ENCODE measurements at regions not wholly inside any gene's neighbourhood (a gene's known extent, or its start where the extent isn't known, plus 50 kb on each side); places are given as distances from the start of the nearest gene placed in this dataset.
"Not testable (repeated sequence)": the region's sequence is repeated elsewhere in the genome, so short reads cannot be mapped to it uniquely, and the experiment has no call there.

DNA sequence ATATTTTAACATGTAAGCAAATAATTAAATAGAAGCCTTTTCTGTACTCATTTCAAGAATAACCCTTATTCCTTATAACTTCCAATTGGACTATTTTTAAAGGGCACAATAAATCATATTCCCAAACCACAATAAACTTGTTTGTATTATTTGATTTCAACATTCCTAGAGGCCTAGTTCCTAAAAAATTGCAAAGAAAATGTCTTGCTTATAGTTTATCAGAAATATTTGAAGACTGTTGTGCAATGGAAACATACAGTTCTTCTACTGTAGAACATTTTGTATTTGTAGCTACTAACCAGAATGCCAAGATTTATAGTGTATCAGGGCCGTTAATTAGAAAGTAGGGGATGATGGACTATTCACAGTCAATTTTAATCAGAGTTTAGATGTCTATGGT lies 1037.0 kb upstream of the CDH18 start:
- Histone ChIP-seq H3K27ac (ENCODE audit: low read length) (no peak overlapping the region), H3K4me3 (ENCODE audit: low read depth in 1 of 2, low read length in 2 of 2) (no peak overlapping the region), H3K27me3 (ENCODE audit: insufficient read depth, low read length, poor library complexity) (no peaks in the 10 kb centered on the region), H3K4me2 (ENCODE audit: insufficient read depth, low read length) (no peak overlapping the region), H3K36me3 (ENCODE audit: insufficient read depth, low read length) (no peaks in the 10 kb centered on the region), H3K79me2 (ENCODE audit: insufficient read depth, low read length) (no peaks in the 10 kb centered on the region), H4K20me1 (ENCODE audit: insufficient read depth, low read length) (no peaks in the 10 kb centered on the region), H2AFZ (ENCODE audit: low read depth, low read length) (no peak overlapping the region), H3K9ac (ENCODE audit: low read depth, low read length) (no peak overlapping the region), H3K9me3 (ENCODE audit: insufficient read depth, low read length, severe bottlenecking) (no peaks in the 10 kb centered on the region), H3K4me1 (ENCODE audit: insufficient read depth, low read length) (no peaks in the 10 kb centered on the region)
- no peak for DNase-seq
- ATAC-seq (ENCODE audit: insufficient read depth, low read depth), result no peak
- no peak for TF ChIP-seq EZH2 (IDR thresholded peaks at IDR 0.05; ENCODE audit: borderline replicate concordance, low read depth, low read length, severe bottlenecking)
- TF ChIP-seq, protein P1, sequence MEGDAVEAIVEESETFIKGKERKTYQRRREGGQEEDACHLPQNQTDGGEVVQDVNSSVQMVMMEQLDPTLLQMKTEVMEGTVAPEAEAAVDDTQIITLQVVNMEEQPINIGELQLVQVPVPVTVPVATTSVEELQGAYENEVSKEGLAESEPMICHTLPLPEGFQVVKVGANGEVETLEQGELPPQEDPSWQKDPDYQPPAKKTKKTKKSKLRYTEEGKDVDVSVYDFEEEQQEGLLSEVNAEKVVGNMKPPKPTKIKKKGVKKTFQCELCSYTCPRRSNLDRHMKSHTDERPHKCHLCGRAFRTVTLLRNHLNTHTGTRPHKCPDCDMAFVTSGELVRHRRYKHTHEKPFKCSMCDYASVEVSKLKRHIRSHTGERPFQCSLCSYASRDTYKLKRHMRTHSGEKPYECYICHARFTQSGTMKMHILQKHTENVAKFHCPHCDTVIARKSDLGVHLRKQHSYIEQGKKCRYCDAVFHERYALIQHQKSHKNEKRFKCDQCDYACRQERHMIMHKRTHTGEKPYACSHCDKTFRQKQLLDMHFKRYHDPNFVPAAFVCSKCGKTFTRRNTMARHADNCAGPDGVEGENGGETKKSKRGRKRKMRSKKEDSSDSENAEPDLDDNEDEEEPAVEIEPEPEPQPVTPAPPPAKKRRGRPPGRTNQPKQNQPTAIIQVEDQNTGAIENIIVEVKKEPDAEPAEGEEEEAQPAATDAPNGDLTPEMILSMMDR (IDR thresholded peaks at IDR 0.05; ENCODE audit: borderline replicate concordance, extremely low read depth, low read length, poor library complexity, severe bottlenecking), result no peak

DNA sequence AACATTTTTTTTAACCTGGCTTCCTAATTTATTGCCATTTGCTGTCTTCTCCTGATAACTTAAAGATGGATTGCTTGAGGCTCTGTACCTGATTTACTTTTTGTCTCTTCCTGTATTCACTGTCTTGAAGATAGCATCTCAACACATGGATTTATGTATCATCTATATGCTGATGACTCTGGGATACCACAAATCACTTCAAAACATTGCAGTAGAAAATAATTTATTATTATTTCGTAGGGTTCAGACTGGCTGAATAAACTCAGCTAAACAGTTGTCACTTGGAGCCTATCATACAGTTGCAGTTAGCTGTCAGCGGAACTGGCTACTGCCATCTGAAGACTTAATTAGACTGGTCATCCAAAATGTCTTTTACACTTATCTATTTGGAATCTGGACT lies 1025.2 kb upstream of the CDH18 start:
- Histone ChIP-seq H3K4me2 (ENCODE audit: insufficient read depth, low read length) (no peak overlapping the region), H3K4me3 (ENCODE audit: low read depth in 1 of 2, low read length in 2 of 2) (no peak overlapping the region), H4K20me1 (ENCODE audit: insufficient read depth, low read length) (no peaks in the 10 kb centered on the region), H3K27me3 (ENCODE audit: insufficient read depth, low read length, poor library complexity) (no peaks in the 10 kb centered on the region), H3K9me3 (ENCODE audit: insufficient read depth, low read length, severe bottlenecking) (no peaks in the 10 kb centered on the region), H3K9ac (ENCODE audit: low read depth, low read length) (no peak overlapping the region), H3K27ac (ENCODE audit: low read length) (no peak overlapping the region), H3K36me3 (ENCODE audit: insufficient read depth, low read length) (no peaks in the 10 kb centered on the region), H3K4me1 (ENCODE audit: insufficient read depth, low read length) (no peaks in the 10 kb centered on the region), H2AFZ (ENCODE audit: low read depth, low read length) (no peak overlapping the region), H3K79me2 (ENCODE audit: insufficient read depth, low read length) (no peaks in the 10 kb centered on the region)
- DNase-seq, result no peak
- TF ChIP-seq, protein P1 (IDR thresholded peaks at IDR 0.05; ENCODE audit: borderline replicate concordance, extremely low read depth, low read length, poor library complexity, severe bottlenecking), result no peak
- TF ChIP-seq EZH2 (IDR thresholded peaks at IDR 0.05; ENCODE audit: borderline replicate concordance, low read depth, low read length, severe bottlenecking), result no peak
- no peak for ATAC-seq (ENCODE audit: insufficient read depth, low read depth)

DNA sequence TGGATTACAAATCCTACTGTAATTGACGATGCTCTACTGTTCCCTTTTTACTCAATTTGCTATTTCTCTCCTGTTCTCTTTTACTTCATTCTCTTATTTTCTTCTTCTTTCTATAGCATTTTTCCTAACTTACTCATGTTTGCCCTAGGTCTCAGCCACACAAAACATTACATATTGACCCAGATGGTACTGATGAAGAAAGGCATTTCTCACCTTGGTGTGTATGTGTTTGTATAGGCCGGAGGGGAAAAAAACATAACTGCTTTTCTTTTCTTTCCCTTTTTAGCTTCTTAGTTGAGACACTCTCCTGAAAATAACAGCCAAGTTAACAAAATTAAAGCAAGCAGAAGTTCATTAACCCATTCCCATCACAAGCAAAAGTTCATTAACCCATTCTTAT lies 1019.8 kb upstream of the CDH18 start:
- Histone ChIP-seq H3K79me2 (ENCODE audit: insufficient read depth, low read length) (no peaks in the 10 kb centered on the region), H3K27me3 (ENCODE audit: insufficient read depth, low read length, poor library complexity) (no peaks in the 10 kb centered on the region), H3K4me3 (ENCODE audit: low read depth in 1 of 2, low read length in 2 of 2) (no peak overlapping the region), H4K20me1 (ENCODE audit: insufficient read depth, low read length) (no peaks in the 10 kb centered on the region), H3K4me2 (ENCODE audit: insufficient read depth, low read length) (no peak overlapping the region), H3K9me3 (ENCODE audit: insufficient read depth, low read length, severe bottlenecking) (no peaks in the 10 kb centered on the region), H3K9ac (ENCODE audit: low read depth, low read length) (no peak overlapping the region), H2AFZ (ENCODE audit: low read depth, low read length) (no peak overlapping the region), H3K27ac (ENCODE audit: low read length) (no peak overlapping the region), H3K4me1 (ENCODE audit: insufficient read depth, low read length) (no peaks in the 10 kb centered on the region), H3K36me3 (ENCODE audit: insufficient read depth, low read length) (no peaks in the 10 kb centered on the region)
- no peak for DNase-seq
- TF ChIP-seq, protein P1 (IDR thresholded peaks at IDR 0.05; ENCODE audit: borderline replicate concordance, extremely low read depth, low read length, poor library complexity, severe bottlenecking), result no peak
- no peak for TF ChIP-seq EZH2 (IDR thresholded peaks at IDR 0.05; ENCODE audit: borderline replicate concordance, low read depth, low read length, severe bottlenecking)
- ATAC-seq (ENCODE audit: insufficient read depth, low read depth), result no peak

DNA sequence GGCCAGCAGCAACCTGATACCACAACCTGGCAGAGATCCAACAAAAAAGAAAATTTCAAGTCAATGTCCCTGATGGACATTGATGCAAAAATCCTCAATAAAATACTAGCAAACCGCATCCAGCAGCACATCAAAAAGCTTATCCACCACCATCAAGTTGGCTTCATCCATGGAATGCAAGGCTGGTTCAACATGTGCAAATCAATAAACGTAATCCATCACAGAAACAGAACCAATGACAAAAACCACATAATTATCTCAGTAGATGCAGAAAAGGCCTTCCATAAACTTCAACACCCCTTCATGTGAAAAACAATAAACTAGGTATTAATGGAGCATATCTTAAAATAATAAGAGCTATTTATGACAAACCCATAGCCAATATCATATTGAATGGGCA lies 1000.9 kb upstream of the CDH18 start:
- not testable (repeated sequence) for H3K4me1 ChIP-seq (ENCODE audit: insufficient read depth, low read length); H3K4me3 ChIP-seq (ENCODE audit: low read depth in 1 of 2, low read length in 2 of 2); H3K36me3 ChIP-seq (ENCODE audit: insufficient read depth, low read length); H3K27me3 ChIP-seq (ENCODE audit: insufficient read depth, low read length, poor library complexity); H3K27ac ChIP-seq (ENCODE audit: low read length); H3K79me2 ChIP-seq (ENCODE audit: insufficient read depth, low read length); H3K9me3 ChIP-seq (ENCODE audit: insufficient read depth, low read length, severe bottlenecking); H2AFZ ChIP-seq (ENCODE audit: low read depth, low read length); ATAC-seq (ENCODE audit: insufficient read depth, low read depth); DNase-seq; H4K20me1 ChIP-seq (ENCODE audit: insufficient read depth, low read length); H3K4me2 ChIP-seq (ENCODE audit: insufficient read depth, low read length); H3K9ac ChIP-seq (ENCODE audit: low read depth, low read length)

Data from DND-41 (cell line).